ENCODE measurements at regions not wholly inside any gene's neighbourhood (a gene's known extent, or its start where the extent isn't known, plus 50 kb on each side); places are given as distances from the start of the nearest gene placed in this dataset.

DNA sequence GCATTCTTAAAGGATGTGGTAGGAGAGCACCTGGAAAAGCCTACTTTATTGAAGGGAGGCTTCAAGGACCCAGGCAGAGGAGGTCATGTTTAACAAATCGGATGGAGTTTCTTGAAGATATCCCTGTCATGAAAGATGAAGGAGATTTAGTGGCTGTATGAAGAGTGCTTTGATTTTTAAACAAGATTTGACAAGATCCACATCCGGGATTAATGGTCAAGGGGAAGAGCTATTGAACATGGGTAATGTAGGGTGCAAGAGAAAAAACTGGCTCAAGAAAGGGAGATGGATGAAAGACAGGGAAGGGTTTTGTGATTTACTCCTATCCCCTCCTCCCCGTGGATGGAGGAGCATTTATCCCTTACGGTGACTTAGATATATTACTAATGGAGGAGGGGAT lies 113.1 kb upstream of the OSR1 start:
- TF ChIP-seq CTCF (conservative IDR thresholded peaks at IDR 0.05; ENCODE audit: low read depth, low read length) (no peak), EZH2 (IDR thresholded peaks at IDR 0.05; ENCODE audit: borderline replicate concordance, low read depth, low read length, poor library complexity, severe bottlenecking) (no peak)
